Fibroblast of lung (primary cell): ENCODE measurements at regions not wholly inside any gene's neighbourhood (a gene's known extent, or its start where the extent isn't known, plus 50 kb on each side); places are given as distances from the start of the nearest gene placed in this dataset.

Experiments
- DNase-seq, 2 donors: peaks; one replicate each; pipeline versions ENCODE4 v3.0.0 to v3.0.0-alpha.2; 2010; ENCODE audit warnings: low read depth in 2 of 2
- H2AFZ ChIP-seq: 2 replicates; pipeline ENCODE4 v1.5.1; 2012; ENCODE audit warnings: low read length, control low read depth, inconsistent platforms
- H3K27ac ChIP-seq: 2 replicates; pipeline ENCODE4 v1.5.1; 2011; ENCODE audit warnings: low read length, control low read depth; ENCODE audit not compliant: insufficient read depth
- H3K27me3 ChIP-seq: 2 replicates; pipeline ENCODE4 v1.5.1; 2011; ENCODE audit warnings: mild to moderate bottlenecking, low read length; ENCODE audit not compliant: control insufficient read depth, insufficient read depth
- H3K36me3 ChIP-seq: 2 replicates; pipeline ENCODE4 v1.5.1; 2011; ENCODE audit warnings: low read length; ENCODE audit not compliant: control insufficient read depth, insufficient read depth
- H3K4me1 ChIP-seq: 2 replicates; pipeline ENCODE4 v1.5.1; 2011; ENCODE audit warnings: low read length; ENCODE audit not compliant: control insufficient read depth, insufficient read depth; ENCODE audit errors: extremely low read depth
- H3K4me2 ChIP-seq: 2 replicates; pipeline ENCODE4 v1.5.1; 2011; ENCODE audit warnings: low read length, control low read depth; ENCODE audit not compliant: insufficient read depth; ENCODE audit errors: extremely low read depth
- H3K4me3 ChIP-seq, 4 experiments: fragments of 200-600 bp in 1 of 4; sonication (generic) in 1 of 4; replicated peaks in 1 of 4; 2 replicates each; pipeline ENCODE4 v1.5.1; 2011 to 2016; ENCODE audit warnings: low read length in 4 of 4, low read depth in 3 of 4, mild to moderate bottlenecking in 3 of 4, control low read depth in 2 of 4, inconsistent platforms in 1 of 4, mixed read lengths in 1 of 4; ENCODE audit not compliant: insufficient read depth in 1 of 4; ENCODE audit errors: control extremely low read depth in 1 of 4
- H3K79me2 ChIP-seq: 2 replicates; pipeline ENCODE4 v1.5.1; 2012; ENCODE audit warnings: mild to moderate bottlenecking, low read length, inconsistent platforms; ENCODE audit not compliant: control insufficient read depth, insufficient read depth
- H3K9ac ChIP-seq: 2 replicates; pipeline ENCODE4 v1.5.1; 2011; ENCODE audit warnings: mild to moderate bottlenecking, low read length, control low read depth; ENCODE audit not compliant: insufficient read depth
- H3K9me3 ChIP-seq: 2 replicates; pipeline ENCODE4 v1.5.1; 2012; ENCODE audit warnings: low read depth, low read length; ENCODE audit not compliant: control insufficient read depth, insufficient read depth
- H4K20me1 ChIP-seq: 2 replicates; pipeline ENCODE4 v1.5.1; 2011; ENCODE audit warnings: low read length; ENCODE audit not compliant: control insufficient read depth, insufficient read depth; ENCODE audit errors: extremely low read depth
- CTCF ChIP-seq, 2 donors: IDR thresholded peaks in 1 of 2; conservative IDR thresholded peaks in 1 of 2; 1 replicate in 1 of 2; 2 replicates in 1 of 2; pipeline ENCODE4 v1.5.1; 2011 to 2012; ENCODE audit warnings: low read length in 2 of 2, control low read depth in 1 of 2, inconsistent platforms in 1 of 2, low read depth in 1 of 2, mild to moderate bottlenecking in 1 of 2
- EZH2 ChIP-seq: IDR thresholded peaks from 2 replicates; pipeline ENCODE4 v1.5.1; 2012; ENCODE audit warnings: low read length, control low read depth, mild to moderate bottlenecking; ENCODE audit errors: missing control alignments

GRCh38 chr2:3982160-3982559 is 278.8 kb downstream of the DCDC2C start:
- H3K4me1 ChIP-seq: no peaks in the 10 kb centered on the region
- no peak overlapping the region for H2AFZ ChIP-seq
- H3K9ac ChIP-seq: no peak overlapping the region
- H3K4me3 ChIP-seq: no peak overlapping the region
- H3K79me2 ChIP-seq: no peaks in the 10 kb centered on the region
- TF ChIP-seq EZH2 (no peak), CTCF (conservative IDR thresholded peaks at IDR 0.05 in 1 of 2, IDR thresholded peaks at IDR 0.05 in 1 of 2; ENCODE audit: low read depth in 1 of 2, low read length in 2 of 2) (no peak)
- no peak overlapping the region for H3K4me2 ChIP-seq
- H3K9me3 ChIP-seq: no peaks in the 10 kb centered on the region
- H4K20me1 ChIP-seq: no peaks in the 10 kb centered on the region
- DNase-seq: no peak
- H3K36me3 ChIP-seq: no peaks in the 10 kb centered on the region
- H3K27ac ChIP-seq: no peak overlapping the region
- H3K27me3 ChIP-seq: no peaks in the 10 kb centered on the region

GRCh38 chr2:3986063-3986462 is 282.7 kb downstream of the DCDC2C start:
- no peak overlapping the region for H3K27ac ChIP-seq
- H3K9ac ChIP-seq: no peak overlapping the region
- no peaks in the 10 kb centered on the region for H3K36me3 ChIP-seq
- no peak overlapping the region for H3K4me2 ChIP-seq
- TF ChIP-seq CTCF (conservative IDR thresholded peaks at IDR 0.05 in 1 of 2, IDR thresholded peaks at IDR 0.05 in 1 of 2; ENCODE audit: low read depth in 1 of 2, low read length in 2 of 2): no peak
- TF ChIP-seq EZH2: no peak
- no peaks in the 10 kb centered on the region for H3K4me1 ChIP-seq
- H3K9me3 ChIP-seq: no peaks in the 10 kb centered on the region
- no peak overlapping the region for H2AFZ ChIP-seq
- no peaks in the 10 kb centered on the region for H3K27me3 ChIP-seq
- no peaks in the 10 kb centered on the region for H3K79me2 ChIP-seq
- H3K4me3 ChIP-seq: no peak overlapping the region
- no peak for DNase-seq
- H4K20me1 ChIP-seq: no peaks in the 10 kb centered on the region

- H3K27ac ChIP-seq: no peak overlapping the region
- H3K4me2 ChIP-seq: no peak overlapping the region
- H3K27me3 ChIP-seq: no peaks in the 10 kb centered on the region
Observed at GRCh38 chr2:3986530-3987258, 283.3 kb downstream of the DCDC2C start.

More at GRCh38 chr2:3986530-3987258, 283.3 kb downstream of the DCDC2C start:
- no peaks in the 10 kb centered on the region for H3K4me1 ChIP-seq
- H2AFZ ChIP-seq: no peak overlapping the region
- no peaks in the 10 kb centered on the region for H3K9me3 ChIP-seq
- no peak overlapping the region for H3K4me3 ChIP-seq
- TF ChIP-seq EZH2 (no peak), CTCF (conservative IDR thresholded peaks at IDR 0.05 in 1 of 2, IDR thresholded peaks at IDR 0.05 in 1 of 2; ENCODE audit: low read depth in 1 of 2, low read length in 2 of 2) (no peak)
- no peaks in the 10 kb centered on the region for H3K36me3 ChIP-seq
- H3K79me2 ChIP-seq: no peaks in the 10 kb centered on the region
- H3K9ac ChIP-seq: no peak overlapping the region
- DNase-seq: no peak
- no peaks in the 10 kb centered on the region for H4K20me1 ChIP-seq
